ENCODE measurements at regions not wholly inside any gene's neighbourhood (a gene's known extent, or its start where the extent isn't known, plus 50 kb on each side); places are given as distances from the start of the nearest gene placed in this dataset.

- TF ChIP-seq JUNB (IDR thresholded peaks at IDR 0.05; ENCODE audit: unreplicated experiment) (no peak), CTCF (conservative IDR thresholded peaks at IDR 0.05; ENCODE audit: low read depth in 2 of 2) (no peak)
These were observed 606.6 kb downstream of the EFNB2 start for GRCh38 chr13:105928901-105929300.

Data from GM23338 (cell line).